ENCODE measurements at regions not wholly inside any gene's neighbourhood (a gene's known extent, or its start where the extent isn't known, plus 50 kb on each side); places are given as distances from the start of the nearest gene placed in this dataset.

DNA sequence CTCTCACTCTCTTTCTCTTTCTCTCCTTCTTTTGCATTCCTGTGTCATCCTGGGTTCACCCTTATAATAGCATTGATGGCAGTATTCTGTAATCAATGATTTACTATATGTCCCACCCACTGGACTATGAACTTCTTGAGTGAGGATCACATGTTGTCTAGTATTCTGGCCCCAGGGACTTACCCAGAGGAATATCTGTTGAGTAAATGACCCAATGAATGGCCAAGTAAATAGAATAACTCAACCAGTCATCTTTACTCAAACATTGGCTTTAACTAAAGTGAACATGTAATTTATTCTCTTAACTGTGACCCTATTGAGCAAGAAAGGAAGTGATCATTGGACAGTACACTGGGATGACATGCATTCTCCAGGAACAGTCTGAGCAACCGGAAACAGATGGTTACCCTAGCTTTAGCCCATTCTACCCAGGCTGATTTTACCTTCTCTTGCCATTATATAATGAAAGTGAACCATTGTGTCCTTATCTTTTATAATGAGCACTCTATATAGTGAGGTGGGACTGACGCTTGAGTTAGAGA is 94.5 kb upstream of the SOX14 start:
- TF ChIP-seq, protein P1, sequence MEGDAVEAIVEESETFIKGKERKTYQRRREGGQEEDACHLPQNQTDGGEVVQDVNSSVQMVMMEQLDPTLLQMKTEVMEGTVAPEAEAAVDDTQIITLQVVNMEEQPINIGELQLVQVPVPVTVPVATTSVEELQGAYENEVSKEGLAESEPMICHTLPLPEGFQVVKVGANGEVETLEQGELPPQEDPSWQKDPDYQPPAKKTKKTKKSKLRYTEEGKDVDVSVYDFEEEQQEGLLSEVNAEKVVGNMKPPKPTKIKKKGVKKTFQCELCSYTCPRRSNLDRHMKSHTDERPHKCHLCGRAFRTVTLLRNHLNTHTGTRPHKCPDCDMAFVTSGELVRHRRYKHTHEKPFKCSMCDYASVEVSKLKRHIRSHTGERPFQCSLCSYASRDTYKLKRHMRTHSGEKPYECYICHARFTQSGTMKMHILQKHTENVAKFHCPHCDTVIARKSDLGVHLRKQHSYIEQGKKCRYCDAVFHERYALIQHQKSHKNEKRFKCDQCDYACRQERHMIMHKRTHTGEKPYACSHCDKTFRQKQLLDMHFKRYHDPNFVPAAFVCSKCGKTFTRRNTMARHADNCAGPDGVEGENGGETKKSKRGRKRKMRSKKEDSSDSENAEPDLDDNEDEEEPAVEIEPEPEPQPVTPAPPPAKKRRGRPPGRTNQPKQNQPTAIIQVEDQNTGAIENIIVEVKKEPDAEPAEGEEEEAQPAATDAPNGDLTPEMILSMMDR (optimal IDR thresholded peaks at IDR 0.05 in 1 of 3, IDR thresholded peaks at IDR 0.05 in 1 of 3, conservative IDR thresholded peaks at IDR 0.05 in 1 of 3; ENCODE audit: extremely low read depth in 1 of 3, insufficient read depth in 2 of 3, low read length in 3 of 3) = no peak
- TF ChIP-seq EZH2 (IDR thresholded peaks at IDR 0.05; ENCODE audit: low read length) = no peak
